Stimulated activated CD4-positive, alpha-beta T cell treated with anti-CD3 and anti-CD28 coated beads, TNF-alpha, amount 100 ng/mL, for 48 hours (primary cell): ENCODE measurements at regions not wholly inside any gene's neighbourhood (a gene's known extent, or its start where the extent isn't known, plus 50 kb on each side); places are given as distances from the start of the nearest gene placed in this dataset.

Source experiments
- DNase-seq, 3 donors: peaks; one replicate each; pipeline ENCODE4 v3.0.0-alpha.2; 2020; ENCODE audit warnings: low read depth in 3 of 3

DNA sequence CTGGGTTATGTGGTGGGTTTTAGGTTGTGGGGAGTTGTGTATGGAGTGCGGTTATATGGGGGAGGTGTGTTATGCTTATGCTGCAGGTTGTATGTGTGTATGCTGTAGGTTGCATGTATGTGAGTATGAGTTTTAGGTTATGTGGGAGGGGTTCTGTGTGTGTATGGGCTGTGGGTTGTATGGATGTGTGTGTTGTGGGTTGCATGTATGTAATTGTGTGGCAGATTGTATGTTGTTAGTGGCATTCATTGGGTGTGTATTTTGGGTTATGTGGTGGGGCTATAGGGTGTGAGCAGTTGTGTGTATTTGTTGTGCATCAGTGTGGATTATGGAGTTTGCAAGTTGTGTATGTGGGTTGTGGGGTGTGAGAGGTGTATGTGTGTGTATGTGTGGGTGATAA is 277.4 kb downstream of the NPIPA8 start:
- no peak for DNase-seq

DNA sequence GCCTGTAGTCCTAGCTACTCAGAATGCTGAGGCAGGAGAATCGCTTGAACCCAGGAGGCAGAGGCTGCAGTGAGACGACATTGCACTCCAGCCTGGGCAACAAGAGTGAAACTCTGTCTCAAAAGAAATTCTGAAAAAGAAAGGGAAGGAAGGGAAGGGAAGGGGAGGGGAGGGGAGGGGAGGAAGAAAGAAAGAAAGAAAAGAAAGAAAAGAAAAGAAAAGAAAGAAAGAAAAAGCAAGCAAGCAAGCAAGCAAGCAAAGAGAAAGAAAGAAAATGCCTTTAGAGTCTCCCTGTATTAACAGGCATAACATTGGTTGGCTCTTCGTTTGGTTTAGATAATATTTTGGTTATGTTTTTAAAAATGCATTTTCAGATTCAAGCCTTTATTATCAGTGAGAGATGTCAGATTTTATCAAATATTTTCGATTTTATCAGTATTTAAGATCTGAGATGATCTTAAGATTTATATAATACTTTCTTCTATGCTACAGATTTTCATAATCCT is 281.1 kb downstream of the NPIPA8 start:
- no peak for DNase-seq

DNA sequence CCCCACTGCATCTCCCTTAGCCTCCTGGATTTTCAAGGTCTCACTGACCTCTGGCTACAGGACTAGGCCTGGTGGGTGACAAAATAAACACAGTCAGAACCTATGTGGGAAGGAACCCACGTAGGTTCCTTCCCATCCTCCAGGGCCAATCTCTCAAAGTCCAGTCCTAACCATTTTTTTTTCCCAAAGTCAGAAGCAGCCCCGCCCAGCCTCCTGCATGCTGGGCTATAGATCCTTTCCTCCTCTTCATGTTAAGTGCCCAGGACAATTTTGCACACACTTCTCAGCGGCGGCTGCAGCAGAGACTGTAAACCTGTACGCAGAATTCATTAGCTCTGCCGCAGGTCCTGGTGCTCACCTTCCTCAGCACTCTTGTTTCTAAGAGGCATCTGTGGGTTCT is 285.8 kb downstream of the NPIPA8 start:
- no peak for DNase-seq

DNA sequence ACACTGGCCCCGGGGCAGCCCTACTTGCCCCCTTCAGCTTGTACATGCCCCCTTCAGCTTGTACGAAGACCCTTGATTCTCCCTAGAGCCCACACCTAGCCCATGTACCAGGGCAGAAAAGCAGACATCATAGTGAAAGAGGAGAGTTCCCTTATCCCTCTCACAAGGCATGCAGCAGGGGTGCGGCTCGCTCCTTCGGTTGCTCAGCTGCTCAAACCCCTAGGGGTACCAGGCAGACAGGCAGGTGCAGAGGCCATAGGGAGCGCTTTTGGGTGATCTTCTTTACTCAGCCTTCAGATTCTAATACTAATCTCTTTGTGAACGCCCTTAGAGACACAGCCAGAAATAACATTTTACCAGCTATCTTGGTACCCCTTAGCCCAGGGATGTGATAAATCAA is 286.3 kb downstream of the NPIPA8 start:
- no peak for DNase-seq

DNA sequence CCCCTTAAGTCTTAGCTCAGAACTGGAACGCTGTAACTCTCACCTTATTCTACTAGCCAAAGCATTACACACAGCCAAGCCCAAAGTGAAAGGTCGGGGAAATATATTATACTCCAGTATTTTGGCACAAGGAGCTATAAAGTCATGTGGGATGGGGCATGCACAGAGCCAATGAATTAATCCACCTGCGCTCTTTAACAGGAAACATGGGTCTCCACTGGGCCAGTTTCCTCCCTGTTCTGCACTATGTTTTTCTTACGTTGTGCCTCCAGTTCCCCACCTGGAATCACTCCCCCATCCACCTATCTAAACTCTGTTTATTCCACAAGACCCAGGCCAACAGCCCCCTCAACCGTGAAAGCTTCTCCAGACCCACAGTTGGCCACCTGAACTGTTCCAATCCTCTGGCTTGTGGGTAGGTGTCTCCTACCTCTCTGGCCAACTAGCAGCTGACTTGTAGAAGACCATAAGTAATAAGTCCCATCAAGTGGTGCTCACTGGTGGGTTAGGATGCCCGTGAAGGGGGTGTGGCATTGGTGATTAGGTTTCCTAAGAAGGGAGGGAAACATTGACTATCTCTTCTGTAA is 286.9 kb downstream of the NPIPA8 start:
- no peak for DNase-seq

DNA sequence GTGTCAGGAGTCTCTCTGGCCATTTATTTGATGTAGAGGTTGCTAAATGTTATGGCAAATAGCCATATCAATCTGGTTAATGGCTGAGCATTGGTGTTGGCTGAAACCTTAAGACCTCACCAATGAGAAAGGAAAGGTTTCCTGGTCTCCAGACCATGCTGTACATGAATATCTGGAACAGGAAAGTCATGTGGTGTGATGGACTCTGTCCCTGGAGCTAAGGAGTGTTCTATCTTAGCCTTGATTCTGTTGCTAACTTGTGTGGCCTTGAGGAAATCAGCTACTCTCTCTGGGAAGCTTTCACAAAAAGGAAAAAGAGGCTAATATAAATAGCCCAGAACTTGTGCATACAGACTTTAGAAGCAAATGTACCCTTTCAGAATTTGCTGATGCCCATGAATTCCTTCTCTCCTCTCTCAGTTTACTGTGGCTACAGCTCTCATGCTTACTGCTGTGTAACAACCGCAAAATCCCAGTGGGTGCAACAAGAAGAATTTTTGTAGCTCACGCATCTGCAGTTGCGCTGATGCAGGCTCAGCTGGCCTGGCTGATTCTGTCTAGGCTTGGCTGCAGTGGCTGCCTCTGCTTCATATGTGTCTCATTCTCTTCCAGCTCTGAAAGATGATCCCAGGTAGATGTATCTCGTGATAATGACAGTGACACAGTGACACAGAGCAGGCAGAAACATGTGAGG is 287.5 kb downstream of the NPIPA8 start:
- DNase-seq = no peak

DNA sequence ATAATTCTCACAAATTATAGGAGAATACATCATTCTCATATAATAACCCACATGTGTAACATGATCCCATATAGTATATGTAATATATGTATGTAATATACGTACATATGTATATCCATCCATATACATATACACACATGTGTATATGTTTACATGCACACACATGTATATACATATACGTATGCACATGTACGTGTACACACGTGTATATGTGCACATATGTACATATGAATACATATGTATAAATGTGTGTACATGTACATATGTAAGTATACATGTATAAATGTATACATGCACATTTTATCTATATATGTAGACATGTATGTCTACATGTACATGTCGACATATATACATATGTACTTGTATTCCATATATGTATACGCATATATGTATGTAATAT is 288.8 kb downstream of the NPIPA8 start:
- no peak for DNase-seq

DNA sequence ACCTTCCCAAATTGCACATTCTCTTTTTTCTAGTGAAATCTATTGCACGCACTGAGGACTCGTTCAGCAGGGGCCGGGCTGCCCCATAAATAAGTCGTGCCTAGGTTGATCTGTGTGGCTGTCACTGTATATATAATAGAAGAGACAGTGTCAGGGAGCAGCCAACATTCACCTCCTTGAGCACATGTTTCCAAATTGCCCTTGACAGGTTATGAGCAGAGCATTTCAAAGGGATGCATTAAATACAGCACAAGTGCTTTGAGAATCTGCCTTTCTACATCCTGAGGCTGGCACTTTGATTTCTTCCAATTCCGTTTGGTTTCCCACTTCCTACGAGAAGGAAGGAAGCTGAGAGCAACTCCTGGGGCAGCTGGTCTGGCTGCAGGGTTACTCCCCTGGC is 291.2 kb downstream of the NPIPA8 start:
- DNase-seq = no peak

DNA sequence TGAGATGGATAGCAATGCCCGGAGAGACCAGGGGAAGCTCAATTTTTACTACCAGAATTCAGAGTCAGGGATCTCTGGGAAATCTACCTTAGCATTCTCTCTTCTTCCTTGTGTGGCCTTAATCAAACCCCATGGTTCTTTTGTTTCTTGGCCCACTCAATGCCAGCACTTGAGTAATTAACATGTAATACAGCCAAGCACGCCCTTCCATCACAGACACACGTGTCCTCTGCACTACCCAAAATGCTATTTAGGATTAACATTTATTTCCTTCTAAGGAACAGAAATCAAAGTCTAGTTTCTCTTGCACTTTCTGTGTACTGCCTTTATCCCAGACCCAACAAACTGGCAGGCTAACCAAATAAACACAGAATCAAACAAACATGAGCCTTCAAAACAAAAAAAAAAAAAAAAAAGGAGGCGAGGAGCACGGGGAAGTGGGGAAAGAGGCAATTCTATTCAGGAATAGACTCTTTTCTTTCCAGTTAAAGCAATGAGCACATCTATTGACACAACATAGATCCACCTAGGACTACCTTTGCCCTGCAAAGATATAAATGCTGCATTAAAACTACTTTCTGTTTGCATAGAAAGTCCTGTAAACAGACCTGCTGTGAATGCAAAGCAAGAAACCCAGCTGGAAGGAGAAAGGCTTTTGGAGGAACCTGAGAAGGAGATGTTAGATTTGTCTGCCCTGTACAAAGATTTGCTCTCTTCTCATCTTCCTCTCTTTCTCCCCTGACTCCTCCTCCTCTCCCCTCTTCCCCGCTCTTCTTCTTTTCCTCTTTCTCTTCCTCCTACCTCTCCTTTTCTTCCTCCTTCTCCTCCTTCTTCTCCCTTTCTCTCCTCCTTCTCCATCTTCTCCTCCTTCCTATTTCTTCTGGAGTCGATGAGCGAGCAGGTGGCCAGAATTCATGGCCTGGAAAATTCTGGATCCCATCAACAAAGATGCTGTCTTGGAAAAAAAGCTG is 294.4 kb downstream of the NPIPA8 start:
- DNase-seq = no peak

DNA sequence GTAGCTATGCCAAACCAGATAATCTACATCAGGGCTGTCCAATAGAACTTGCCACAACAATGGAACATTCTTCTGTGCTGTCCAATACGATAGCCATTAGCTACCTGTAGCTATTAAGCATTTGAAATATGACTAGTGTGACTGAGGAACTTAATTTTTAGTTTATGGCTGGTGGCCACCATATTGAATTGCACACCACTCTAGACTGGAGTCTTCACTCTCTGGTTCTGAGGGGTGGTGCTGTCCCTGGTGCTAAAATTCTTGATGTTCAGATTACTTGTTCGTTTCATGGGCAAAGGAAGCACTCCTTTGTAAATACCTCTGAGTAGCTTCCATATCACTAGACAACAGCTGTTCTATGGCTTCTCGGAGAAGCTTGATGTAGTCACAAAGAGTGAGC is 296.6 kb downstream of the NPIPA8 start:
- DNase-seq = no peak

DNA sequence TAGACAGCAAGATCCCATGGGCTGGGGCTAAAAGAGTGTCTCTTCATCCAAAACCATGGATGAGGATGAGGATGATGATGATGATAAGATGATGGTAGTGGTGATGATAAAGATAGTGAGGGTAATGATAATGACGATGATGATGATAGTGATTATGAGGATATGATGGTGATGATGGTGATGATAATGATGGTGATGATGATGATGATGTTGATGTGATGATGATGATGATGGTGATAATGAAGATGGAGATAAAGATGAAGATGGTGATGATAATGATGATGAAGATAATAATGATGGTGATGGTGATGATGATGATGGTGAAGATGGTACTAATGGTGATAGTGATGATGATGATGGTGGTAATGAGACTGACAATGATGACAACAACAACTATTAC is 299.5 kb downstream of the NPIPA8 start:
- no peak for DNase-seq

DNA sequence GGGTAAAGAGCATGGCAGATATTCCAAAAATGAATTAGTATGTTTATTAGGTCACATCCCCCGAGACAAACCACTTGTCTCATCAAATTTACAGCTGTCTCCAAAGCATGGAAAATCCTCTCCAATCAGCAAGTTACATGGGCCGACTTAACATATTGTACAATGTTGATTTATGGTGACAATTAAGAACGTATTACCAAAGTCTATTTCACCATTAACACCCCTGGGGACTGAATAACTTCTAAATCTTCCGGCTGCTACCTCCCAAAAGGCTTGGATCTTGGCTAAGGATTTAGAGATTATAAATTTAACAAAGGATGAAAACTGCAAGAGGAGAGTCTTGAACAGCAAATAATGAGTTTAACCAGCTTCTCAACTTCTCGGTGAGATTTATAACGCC is 311.9 kb downstream of the NPIPA8 start:
- DNase-seq = no peak

DNA sequence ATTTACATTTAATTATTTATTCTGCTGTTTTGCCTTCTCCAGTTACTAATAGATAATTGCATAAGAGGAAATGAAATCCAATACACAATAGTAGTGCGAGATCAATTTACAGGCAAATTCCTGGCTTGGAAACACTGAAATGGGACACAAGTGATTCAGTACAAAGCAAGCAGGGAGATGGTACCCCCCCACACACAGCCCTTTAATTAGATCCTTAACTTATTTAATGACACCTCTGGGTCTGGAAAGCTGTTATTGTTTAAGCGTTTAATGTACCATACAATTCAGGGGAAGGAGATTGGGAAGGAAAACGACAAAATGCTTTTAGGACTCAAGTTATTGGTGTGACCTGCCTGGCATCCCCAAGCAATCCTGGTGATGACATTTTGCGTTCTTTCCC is 318.2 kb downstream of the NPIPA8 start:
- DNase-seq = no peak

DNA sequence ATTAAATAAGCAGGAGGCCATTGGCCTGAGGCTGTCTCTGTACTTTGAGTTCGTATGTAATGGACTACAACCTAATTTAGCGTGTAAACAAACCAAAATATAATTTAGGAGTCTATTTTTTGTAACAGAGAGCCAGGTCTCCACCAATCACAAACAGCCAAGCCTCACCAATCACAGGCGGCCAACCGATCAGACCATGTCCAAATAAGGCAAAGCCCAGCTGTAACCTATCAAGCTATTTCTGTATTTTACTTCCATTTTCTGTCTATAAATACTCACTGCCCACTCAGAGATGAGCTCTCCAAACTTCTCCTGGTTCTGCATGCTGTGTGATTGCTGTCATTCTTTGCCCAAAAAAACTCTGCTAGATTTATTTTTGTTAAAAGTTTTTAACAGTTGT is 322.7 kb downstream of the NPIPA8 start:
- no peak for DNase-seq

DNA sequence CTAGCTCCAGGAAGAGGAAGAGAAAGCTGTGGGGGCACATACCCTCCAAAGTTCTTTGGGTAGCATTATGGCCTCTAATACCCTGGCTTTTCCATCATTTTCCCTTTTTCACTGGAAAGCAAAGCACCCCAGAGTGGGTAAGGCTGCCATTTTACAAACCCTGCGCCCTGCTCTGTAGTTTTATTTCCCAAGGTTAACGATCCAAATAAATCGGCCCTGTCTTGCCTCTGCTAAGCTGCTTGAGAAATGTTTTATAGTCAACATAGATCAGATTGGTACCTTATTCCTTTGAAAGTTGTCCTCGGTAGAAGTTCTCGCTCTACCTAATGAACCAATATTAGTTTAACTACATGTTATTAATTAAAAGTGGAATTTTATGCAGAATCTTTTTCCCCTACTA is 328.2 kb downstream of the NPIPA8 start:
- DNase-seq = no peak

DNA sequence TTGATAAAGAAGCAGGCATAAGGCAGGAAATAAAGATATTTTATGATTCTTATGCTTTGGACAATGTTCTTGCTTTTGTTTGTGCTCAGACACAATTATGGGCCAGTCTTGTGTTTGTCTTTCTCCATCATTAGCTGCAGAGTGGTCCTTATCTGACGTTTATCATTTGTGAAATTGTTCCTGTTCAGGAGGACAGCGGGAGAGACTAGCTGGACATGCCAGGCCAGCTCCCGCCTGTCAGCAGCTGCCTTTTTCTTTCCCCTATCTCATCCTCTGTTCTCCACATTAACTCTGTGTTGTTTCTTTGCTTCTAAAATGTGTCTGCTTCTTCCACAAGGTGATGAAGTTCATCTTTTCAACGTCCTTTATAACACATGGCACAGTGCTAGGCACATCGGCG is 333.5 kb downstream of the NPIPA8 start:
- no peak for DNase-seq

DNA sequence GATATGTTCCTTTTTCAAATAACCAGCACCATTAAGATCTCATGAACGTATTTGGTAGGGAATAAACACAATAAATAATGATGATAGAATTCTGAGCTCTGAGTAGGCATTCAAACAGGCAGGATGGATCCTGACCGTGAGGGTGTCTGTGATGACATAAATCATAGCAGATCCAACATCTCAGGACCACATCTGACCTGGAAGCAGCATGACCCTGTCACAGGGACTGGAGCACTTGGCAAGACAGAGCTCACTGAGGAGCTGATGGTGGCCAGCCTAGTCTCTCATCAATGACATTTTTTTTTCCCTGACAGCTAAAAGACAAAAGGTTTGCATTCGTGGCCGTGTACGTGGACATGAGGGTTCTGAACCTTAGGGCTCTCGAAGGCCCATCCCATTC is 337.5 kb downstream of the NPIPA8 start:
- no peak for DNase-seq

DNA sequence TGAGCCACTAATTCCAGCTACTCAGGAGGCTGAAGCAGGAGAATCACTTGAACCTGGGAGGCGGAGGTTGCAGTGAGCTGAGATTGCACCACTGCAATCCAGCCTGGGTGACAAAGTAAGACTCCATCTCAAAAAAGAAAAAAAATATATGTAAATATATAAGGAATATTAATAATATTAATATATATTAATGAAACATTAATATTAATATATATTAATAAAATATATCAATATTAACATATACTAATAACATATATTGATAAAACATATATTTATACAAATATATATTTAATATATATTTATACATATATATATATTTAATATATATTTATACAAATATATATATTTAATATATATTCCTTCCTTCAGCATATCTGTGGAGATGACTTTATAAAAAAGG is 338.0 kb downstream of the NPIPA8 start:
- DNase-seq = no peak

DNA sequence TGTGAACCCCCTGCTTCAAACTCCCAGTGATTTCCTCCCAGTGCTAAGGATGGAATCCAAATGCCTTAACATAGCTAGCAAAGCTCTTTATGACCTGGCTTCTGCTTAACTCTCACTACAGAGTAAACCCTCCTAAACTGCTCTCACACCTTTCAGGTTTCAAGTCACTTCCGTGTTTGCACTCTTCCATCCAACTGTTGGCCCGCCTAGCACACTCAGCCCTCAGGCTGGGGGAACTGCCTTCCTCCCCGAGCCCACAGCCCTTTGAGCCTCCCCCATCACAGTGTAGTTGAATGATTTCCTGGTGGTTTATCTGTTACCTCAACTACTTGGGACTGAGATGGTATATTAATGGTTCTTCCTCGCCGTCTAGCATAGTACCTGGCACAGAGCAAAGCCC is 342.5 kb downstream of the NPIPA8 start:
- no peak for DNase-seq

DNA sequence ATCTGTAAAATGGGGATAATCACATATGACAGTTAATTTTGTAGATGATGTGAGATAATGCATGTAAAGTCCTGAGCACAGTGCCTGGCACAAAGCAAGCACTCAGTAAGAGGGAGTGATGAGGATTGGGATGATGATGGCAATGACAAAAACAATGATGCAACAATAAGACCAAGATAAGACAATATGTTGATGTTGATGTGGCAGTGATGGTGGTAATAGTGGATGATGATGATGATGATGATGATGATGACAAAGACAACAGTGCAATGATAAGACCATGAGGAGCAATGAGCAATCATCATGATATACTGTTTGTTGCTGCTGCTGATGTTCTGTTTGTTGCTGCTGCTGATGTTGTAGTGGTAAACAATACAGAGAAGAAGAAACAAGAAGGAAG is 344.1 kb downstream of the NPIPA8 start:
- DNase-seq = no peak

DNA sequence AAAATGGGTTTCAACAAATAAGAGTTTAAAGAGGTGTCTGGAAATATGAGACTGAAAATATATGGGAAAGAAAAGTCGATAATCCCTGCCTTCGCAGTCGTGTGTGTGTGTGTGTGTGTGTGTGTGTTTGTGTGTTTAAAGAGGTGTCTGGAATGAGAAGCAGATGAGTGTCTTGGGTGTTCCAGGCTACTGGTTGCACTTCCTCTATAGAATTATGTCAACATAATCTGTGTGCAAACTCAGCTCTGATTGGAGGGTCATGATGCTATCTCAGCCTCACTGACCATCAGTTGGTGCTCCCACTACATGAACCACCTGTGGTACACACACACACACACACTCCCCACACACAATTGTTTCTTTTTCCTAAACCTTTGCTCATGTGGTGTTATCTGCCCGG is 347.3 kb downstream of the NPIPA8 start:
- DNase-seq = no peak

DNA sequence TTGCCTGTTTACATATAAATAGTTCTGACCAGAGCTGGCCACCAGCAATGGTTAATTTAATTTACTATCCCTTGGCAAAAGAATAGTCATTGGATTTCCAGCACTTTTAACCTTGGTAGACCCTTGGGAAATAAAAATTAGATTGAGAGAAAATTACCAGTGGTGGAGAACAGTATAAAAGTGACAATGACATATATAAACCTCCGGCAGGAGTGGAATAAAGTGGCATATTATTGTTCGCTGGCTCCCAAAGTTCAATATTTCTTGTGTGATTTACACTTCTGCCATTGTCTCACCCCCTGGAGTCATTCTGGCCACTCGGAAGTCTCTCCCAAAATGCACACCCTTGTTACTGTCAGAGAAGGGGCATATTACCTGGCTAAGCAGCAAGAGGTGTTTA is 347.7 kb downstream of the NPIPA8 start:
- DNase-seq = no peak

DNA sequence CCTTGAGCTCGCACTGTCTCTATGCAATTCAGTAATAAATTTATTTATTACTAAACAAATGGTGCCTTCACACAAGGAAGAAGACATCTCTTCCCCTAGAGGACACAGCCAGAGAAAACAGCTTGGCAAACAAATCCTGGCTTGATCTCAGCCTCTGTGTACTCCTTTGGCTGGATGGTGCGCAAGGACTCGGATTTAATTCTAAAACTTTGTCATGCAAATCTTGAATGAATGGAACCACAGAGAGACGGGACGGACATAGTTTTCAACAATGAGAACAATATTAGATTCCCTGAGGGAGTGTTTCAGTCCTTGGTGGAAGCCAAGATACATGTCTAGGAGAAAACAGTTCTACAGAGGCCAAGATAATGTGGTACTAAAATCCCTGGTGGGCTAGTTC is 349.5 kb downstream of the NPIPA8 start:
- DNase-seq = no peak
